IPS-18a (cell line): ENCODE measurements at regions not wholly inside any gene's neighbourhood (a gene's known extent, or its start where the extent isn't known, plus 50 kb on each side); places are given as distances from the start of the nearest gene placed in this dataset.
"Not testable (repeated sequence)": the region's sequence is repeated elsewhere in the genome, so short reads cannot be mapped to it uniquely, and the experiment has no call there.

Experiments used
- H3K27ac ChIP-seq: one replicate; pipeline ENCODE4 v1.5.1; 2013; ENCODE audit warnings: low read length
- H3K27me3 ChIP-seq: one replicate; pipeline ENCODE4 v1.6.1; 2013; ENCODE audit warnings: mild to moderate bottlenecking, low read length; ENCODE audit not compliant: control insufficient read depth, insufficient read depth
- H3K36me3 ChIP-seq: one replicate; pipeline ENCODE4 v1.6.1; 2013; ENCODE audit warnings: low read depth, low read length; ENCODE audit not compliant: control insufficient read depth
- H3K4me1 ChIP-seq: one replicate; pipeline ENCODE4 v1.6.1; 2013; ENCODE audit warnings: low read depth, low read length; ENCODE audit not compliant: control insufficient read depth
- H3K4me3 ChIP-seq: one replicate; pipeline ENCODE4 v1.5.1; 2013; ENCODE audit warnings: low read length
- H3K9ac ChIP-seq: one replicate; pipeline ENCODE4 v1.6.1; 2013; ENCODE audit warnings: mild to moderate bottlenecking, low read length, moderate library complexity
- H3K9me3 ChIP-seq: one replicate; pipeline ENCODE4 v1.6.1; 2013; ENCODE audit warnings: low read depth, low read length; ENCODE audit not compliant: control insufficient read depth

- no peaks in the 10 kb centered on the region for H3K4me1 ChIP-seq
- H3K9me3 ChIP-seq, result peaks cover 77% of the 10 kb centered on the region
- H3K27me3 ChIP-seq, result no peaks in the 10 kb centered on the region
- H3K27ac ChIP-seq, result no peak overlapping the region
- no peak overlapping the region for H3K9ac ChIP-seq
- no peak overlapping the region for H3K4me3 ChIP-seq
- no peaks in the 10 kb centered on the region for H3K36me3 ChIP-seq
Measured at GRCh38 chr16:35198223-35199199, 1739.1 kb downstream of the TP53TG3F start.

GRCh38 chr16:35200662-35201061 is 1741.2 kb downstream of the TP53TG3F start:
- H3K9me3 ChIP-seq, result peaks cover 73% of the 10 kb centered on the region
- no peaks in the 10 kb centered on the region for H3K4me1 ChIP-seq
- no peak overlapping the region for H3K4me3 ChIP-seq
- H3K36me3 ChIP-seq, result no peaks in the 10 kb centered on the region
- no peak overlapping the region for H3K9ac ChIP-seq
- no peaks in the 10 kb centered on the region for H3K27me3 ChIP-seq
- no peak overlapping the region for H3K27ac ChIP-seq

GRCh38 chr16:35201151-35201550 is 1741.7 kb downstream of the TP53TG3F start:
- Histone ChIP-seq H3K4me1 (no peaks in the 10 kb centered on the region), H3K4me3 (no peak overlapping the region), H3K9ac (no peak overlapping the region), H3K27me3 (no peaks in the 10 kb centered on the region), H3K9me3 (peaks cover 74% of the 10 kb centered on the region), H3K27ac (no peak overlapping the region), H3K36me3 (no peaks in the 10 kb centered on the region)

GRCh38 chr16:35203636-35204035 is 1744.2 kb downstream of the TP53TG3F start:
- Histone ChIP-seq H3K4me1 (no peaks in the 10 kb centered on the region), H3K9me3 (peaks cover 64% of the 10 kb centered on the region), H3K27ac (no peak overlapping the region), H3K4me3 (no peak overlapping the region), H3K9ac (no peak overlapping the region), H3K36me3 (no peaks in the 10 kb centered on the region), H3K27me3 (no peaks in the 10 kb centered on the region)

GRCh38 chr16:35207059-35207999 is 1747.9 kb downstream of the TP53TG3F start:
- H3K4me3 ChIP-seq, result no peak overlapping the region
- H3K36me3 ChIP-seq, result no peaks in the 10 kb centered on the region
- no peaks in the 10 kb centered on the region for H3K27me3 ChIP-seq
- H3K27ac ChIP-seq, result no peak overlapping the region
- H3K4me1 ChIP-seq, result no peaks in the 10 kb centered on the region
- no peak overlapping the region for H3K9ac ChIP-seq
- H3K9me3 ChIP-seq, result peaks cover 64% of the 10 kb centered on the region

GRCh38 chr16:35208001-35208935 is 1748.9 kb downstream of the TP53TG3F start:
- H3K9ac ChIP-seq, result no peak overlapping the region
- H3K9me3 ChIP-seq, result peaks cover 58% of the 10 kb centered on the region
- H3K4me1 ChIP-seq, result no peaks in the 10 kb centered on the region
- no peaks in the 10 kb centered on the region for H3K27me3 ChIP-seq
- H3K36me3 ChIP-seq, result no peaks in the 10 kb centered on the region
- H3K27ac ChIP-seq, result no peak overlapping the region
- no peak overlapping the region for H3K4me3 ChIP-seq

- Histone ChIP-seq H3K27me3 (no peaks in the 10 kb centered on the region), H3K9me3 (peaks cover 71% of the 10 kb centered on the region), H3K36me3 (no peaks in the 10 kb centered on the region), H3K4me3 (no peak overlapping the region), H3K27ac (no peak overlapping the region), H3K9ac (no peak overlapping the region), H3K4me1 (no peaks in the 10 kb centered on the region)
Measured at GRCh38 chr16:35210681-35211433, 1751.4 kb downstream of the TP53TG3F start.

GRCh38 chr16:35214840-35215239 is 1755.4 kb downstream of the TP53TG3F start:
- H3K4me1 ChIP-seq, result no peaks in the 10 kb centered on the region
- peaks cover 69% of the 10 kb centered on the region for H3K9me3 ChIP-seq
- no peaks in the 10 kb centered on the region for H3K27me3 ChIP-seq
- no peaks in the 10 kb centered on the region for H3K36me3 ChIP-seq
- no peak overlapping the region for H3K27ac ChIP-seq
- H3K4me3 ChIP-seq, result no peak overlapping the region
- no peak overlapping the region for H3K9ac ChIP-seq

GRCh38 chr16:35215287-35215686 is 1755.9 kb downstream of the TP53TG3F start:
- no peaks in the 10 kb centered on the region for H3K27me3 ChIP-seq
- H3K36me3 ChIP-seq, result no peaks in the 10 kb centered on the region
- peaks cover 69% of the 10 kb centered on the region for H3K9me3 ChIP-seq
- no peaks in the 10 kb centered on the region for H3K4me1 ChIP-seq
- H3K27ac ChIP-seq, result no peak overlapping the region
- no peak overlapping the region for H3K4me3 ChIP-seq
- no peak overlapping the region for H3K9ac ChIP-seq

GRCh38 chr16:35216261-35216660 is 1756.8 kb downstream of the TP53TG3F start:
- H3K4me1 ChIP-seq, H3K27me3 ChIP-seq, H3K9ac ChIP-seq, H3K27ac ChIP-seq, H3K4me3 ChIP-seq, H3K36me3 ChIP-seq: not testable (repeated sequence)
- H3K9me3 ChIP-seq, result peaks cover 63% of the 10 kb centered on the region
